ENCODE measurements at regions not wholly inside any gene's neighbourhood (a gene's known extent, or its start where the extent isn't known, plus 50 kb on each side); places are given as distances from the start of the nearest gene placed in this dataset.

DNA sequence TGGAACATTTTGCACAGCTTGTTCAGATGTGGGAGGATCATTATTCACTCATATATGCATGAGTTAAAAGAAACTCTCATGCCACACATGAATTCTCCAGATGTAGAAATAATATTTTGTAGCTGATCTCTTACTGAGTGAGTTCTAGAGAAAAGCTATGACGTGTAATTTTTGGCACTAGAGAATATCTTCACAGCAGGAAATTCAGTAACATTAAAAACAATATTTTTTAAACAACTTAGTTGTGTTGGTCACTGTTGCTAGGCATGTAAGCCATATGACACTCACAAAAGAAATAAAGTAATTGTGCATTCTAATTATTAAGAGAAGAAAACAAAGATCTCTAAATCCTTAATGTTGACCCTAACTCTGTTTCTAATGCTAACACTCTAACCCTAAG lies 371.4 kb upstream of the SLC10A2 start:
- H3K27ac ChIP-seq = no peak overlapping the region
- H3K4me2 ChIP-seq = no peak overlapping the region
- H3K4me1 ChIP-seq = no peaks in the 10 kb centered on the region
- no peak overlapping the region for H3K9ac ChIP-seq
- no peak overlapping the region for H3K4me3 ChIP-seq
- no peaks in the 10 kb centered on the region for H3K36me3 ChIP-seq
- no peak for TF ChIP-seq Cebpa-rat (IDR thresholded peaks at IDR 0.05)
- no peaks in the 10 kb centered on the region for H4K20me1 ChIP-seq
- H3K9me3 ChIP-seq = no peaks in the 10 kb centered on the region
- no peaks in the 10 kb centered on the region for H3K27me3 ChIP-seq

DNA sequence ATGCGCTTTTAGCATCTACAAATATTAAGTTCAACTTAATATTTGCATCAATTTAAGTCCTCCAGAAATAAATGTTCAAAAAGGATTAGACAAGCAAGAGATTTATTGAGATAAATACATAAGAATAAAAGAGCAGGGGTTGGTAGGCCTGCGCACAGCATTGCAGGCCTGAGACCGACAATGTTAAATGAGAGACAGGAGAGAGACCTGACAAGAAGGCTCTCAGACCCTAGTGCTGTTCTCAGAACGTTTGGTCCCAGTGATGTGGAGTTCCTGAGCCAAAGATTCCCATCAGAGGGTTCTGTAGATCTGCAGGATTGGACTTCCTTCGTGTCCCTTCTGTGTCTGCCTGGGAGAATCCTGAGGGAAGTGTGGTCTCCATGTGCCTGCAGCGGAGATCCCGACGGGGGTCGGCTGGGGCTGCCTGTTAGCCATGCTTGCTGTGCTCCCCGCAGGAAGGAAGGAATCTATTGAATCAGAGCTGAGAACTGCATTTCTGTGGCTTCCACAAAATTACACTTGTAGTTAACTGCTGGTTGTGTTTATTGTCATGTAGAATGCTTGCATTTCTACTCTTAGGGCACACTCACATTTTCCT lies 369.9 kb upstream of the SLC10A2 start:
- Histone ChIP-seq H3K36me3 (no peaks in the 10 kb centered on the region), H3K9ac (no peak overlapping the region), H3K27ac (no peak overlapping the region), H3K4me2 (no peak overlapping the region), H3K27me3 (no peaks in the 10 kb centered on the region), H3K4me3 (no peak overlapping the region), H3K4me1 (no peaks in the 10 kb centered on the region), H3K9me3 (no peaks in the 10 kb centered on the region), H4K20me1 (no peaks in the 10 kb centered on the region)
- no peak for TF ChIP-seq Cebpa-rat (IDR thresholded peaks at IDR 0.05)

DNA sequence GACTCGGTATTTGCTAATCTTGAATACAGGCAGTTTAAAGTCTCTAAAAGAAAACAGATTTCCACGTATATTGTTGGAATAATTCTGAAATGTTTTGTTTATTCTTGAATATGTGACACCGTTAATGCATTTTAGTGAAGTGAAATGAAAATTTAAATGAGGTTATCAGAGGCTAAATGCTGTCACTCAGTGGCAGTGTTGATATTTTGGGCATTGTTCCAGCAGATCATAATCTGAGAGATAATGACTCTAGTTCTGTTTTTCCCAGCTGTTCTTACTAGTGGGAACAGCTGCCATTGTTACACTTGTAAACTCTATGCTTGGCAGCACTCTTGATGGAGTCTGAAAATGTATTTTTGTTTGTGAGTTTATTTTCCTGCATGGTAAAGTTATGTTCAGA lies 365.6 kb upstream of the SLC10A2 start:
- no peaks in the 10 kb centered on the region for H3K4me1 ChIP-seq
- H3K27ac ChIP-seq = no peak overlapping the region
- H4K20me1 ChIP-seq = no peaks in the 10 kb centered on the region
- H3K4me2 ChIP-seq = no peak overlapping the region; the same call in 1 of the 2 replicates
- no peak overlapping the region for H3K9ac ChIP-seq
- no peaks in the 10 kb centered on the region for H3K36me3 ChIP-seq
- H3K9me3 ChIP-seq = no peaks in the 10 kb centered on the region
- no peak for TF ChIP-seq Cebpa-rat (IDR thresholded peaks at IDR 0.05)
- H3K4me3 ChIP-seq = no peak overlapping the region
- H3K27me3 ChIP-seq = no peaks in the 10 kb centered on the region

DNA sequence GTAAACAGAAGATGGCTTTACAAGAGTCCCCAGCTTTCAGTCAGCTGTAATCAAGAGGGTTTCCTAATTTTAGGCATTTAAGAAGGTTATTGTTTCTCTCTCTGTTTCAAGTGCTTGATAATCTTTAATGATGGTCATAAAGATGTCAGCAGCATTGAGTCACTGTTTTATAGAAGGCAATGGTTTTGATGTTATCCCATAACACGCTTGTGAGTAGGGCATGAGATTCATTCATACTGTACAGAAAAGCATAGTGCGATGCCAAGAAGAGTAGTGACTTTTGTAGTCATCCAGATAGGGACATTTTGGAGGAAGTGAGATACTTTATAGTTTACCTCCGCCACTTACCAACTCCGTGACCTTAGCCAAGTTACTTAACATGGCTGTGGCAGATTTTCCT lies 364.2 kb upstream of the SLC10A2 start:
- TF ChIP-seq Cebpa-rat (IDR thresholded peaks at IDR 0.05) = no peak
- no peak overlapping the region for H3K4me2 ChIP-seq
- no peaks in the 10 kb centered on the region for H4K20me1 ChIP-seq
- no peaks in the 10 kb centered on the region for H3K27me3 ChIP-seq
- no peaks in the 10 kb centered on the region for H3K4me1 ChIP-seq
- no peaks in the 10 kb centered on the region for H3K9me3 ChIP-seq
- no peak overlapping the region for H3K4me3 ChIP-seq
- H3K36me3 ChIP-seq = no peaks in the 10 kb centered on the region
- H3K27ac ChIP-seq = no peak overlapping the region
- H3K9ac ChIP-seq = no peak overlapping the region

DNA sequence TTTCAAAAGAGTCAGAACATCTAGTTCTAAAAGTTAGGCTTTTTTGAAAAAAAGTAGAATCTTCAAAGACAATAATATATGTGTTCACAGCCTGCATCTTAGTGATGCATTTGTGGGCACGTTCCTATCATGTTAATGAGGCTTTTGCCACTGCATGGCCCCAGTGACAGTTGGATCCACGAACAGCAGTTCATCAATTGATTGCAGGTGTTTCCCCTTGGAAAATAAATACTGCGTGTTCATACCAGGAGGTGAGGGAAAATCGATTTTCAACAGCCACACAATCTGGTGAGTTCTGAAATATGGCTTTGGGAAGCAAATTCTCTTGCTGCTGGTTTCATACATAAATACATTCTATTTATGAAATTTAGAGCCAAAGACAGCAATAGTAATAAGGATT lies 343.8 kb upstream of the SLC10A2 start:
- no peak for TF ChIP-seq Cebpa-rat (IDR thresholded peaks at IDR 0.05)

DNA sequence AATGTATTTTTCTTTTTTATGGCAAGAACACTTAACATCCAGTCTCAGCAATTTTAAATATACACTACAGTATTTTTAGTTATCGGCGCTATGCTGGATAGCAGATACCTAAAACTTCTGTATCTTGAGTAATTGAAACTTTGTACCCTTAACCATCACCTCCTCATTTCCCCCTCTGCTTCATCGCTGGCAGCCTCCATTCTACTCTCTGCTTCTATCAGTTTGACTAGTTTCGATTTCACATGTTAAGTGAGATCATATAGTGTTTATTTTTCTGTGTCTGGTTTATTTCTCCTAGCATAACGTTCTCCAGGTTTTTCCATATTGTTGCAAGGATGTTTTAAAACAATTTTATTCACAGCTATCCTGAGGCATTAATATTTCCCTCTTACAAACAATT lies 340.8 kb upstream of the SLC10A2 start:
- H3K9me3 ChIP-seq = no peaks in the 10 kb centered on the region
- TF ChIP-seq Cebpa-rat (IDR thresholded peaks at IDR 0.05) = no peak
- no peaks in the 10 kb centered on the region for H3K27me3 ChIP-seq
- H4K20me1 ChIP-seq = no peaks in the 10 kb centered on the region
- H3K36me3 ChIP-seq = no peaks in the 10 kb centered on the region
- no peak overlapping the region for H3K27ac ChIP-seq
- no peak overlapping the region for H3K9ac ChIP-seq
- no peaks in the 10 kb centered on the region for H3K4me1 ChIP-seq
- H3K4me2 ChIP-seq = no peak overlapping the region
- no peak overlapping the region for H3K4me3 ChIP-seq

More for the DNA sequence above, 343.8 kb upstream of the SLC10A2 start:
- Histone ChIP-seq H3K4me2 (no peak overlapping the region), H3K9me3 (peaks cover 9% of the 10 kb centered on the region; the same call in 1 of the 2 replicates), H3K27me3 (no peaks in the 10 kb centered on the region), H3K4me1 (peaks cover 12% of the 10 kb centered on the region), H3K27ac (no peak overlapping the region), H3K9ac (no peak overlapping the region), H3K4me3 (no peak overlapping the region), H3K36me3 (no peaks in the 10 kb centered on the region), H4K20me1 (no peaks in the 10 kb centered on the region)

DNA sequence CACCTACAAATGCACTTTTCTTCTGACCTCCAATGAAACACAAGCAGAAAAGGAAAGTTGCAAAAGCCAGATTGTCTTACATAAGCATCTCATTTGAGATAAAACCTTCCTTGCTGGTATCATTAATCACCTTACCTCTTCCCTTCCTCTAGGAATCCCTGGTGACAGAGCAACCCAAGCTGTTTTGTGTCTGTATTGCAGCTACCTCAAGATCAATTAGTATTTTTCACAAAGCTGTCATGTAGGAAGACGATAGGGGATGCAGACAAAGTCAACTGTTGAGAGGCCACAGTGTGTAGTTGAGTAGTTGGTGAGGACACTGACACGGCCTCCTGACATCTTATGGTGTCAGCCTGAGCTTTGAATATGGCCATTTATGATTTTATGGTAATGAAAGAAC lies 339.1 kb upstream of the SLC10A2 start:
- H3K9me3 ChIP-seq = no peaks in the 10 kb centered on the region
- no peak overlapping the region for H3K27ac ChIP-seq
- no peaks in the 10 kb centered on the region for H3K4me1 ChIP-seq
- H4K20me1 ChIP-seq = no peaks in the 10 kb centered on the region
- no peak overlapping the region for H3K4me3 ChIP-seq
- no peak overlapping the region for H3K9ac ChIP-seq
- H3K4me2 ChIP-seq = no peak overlapping the region
- TF ChIP-seq Cebpa-rat (IDR thresholded peaks at IDR 0.05) = no peak
- H3K27me3 ChIP-seq = no peaks in the 10 kb centered on the region
- H3K36me3 ChIP-seq = no peaks in the 10 kb centered on the region

DNA sequence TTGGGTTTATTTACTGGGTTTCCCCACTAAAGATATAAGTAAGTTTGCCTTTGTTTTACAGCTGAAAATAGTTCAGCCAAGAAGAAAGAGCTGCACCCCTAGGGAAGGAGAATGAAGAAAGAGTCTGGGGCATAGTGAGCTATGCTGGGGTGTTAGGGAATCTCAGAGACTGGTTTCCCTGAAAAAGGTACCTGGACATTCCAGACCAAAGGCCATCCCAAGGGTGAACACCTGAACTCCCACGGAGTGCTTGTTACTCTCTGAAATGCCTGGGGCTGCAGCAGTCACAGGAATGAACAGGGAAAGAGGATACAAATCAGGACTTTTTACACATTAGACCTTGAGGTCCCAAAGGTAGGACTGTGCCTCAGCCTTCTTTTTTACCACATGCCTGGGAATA lies 337.6 kb upstream of the SLC10A2 start:
- no peak for TF ChIP-seq Cebpa-rat (IDR thresholded peaks at IDR 0.05)
- Histone ChIP-seq H4K20me1 (no peaks in the 10 kb centered on the region), H3K4me3 (no peak overlapping the region), H3K27ac (no peak overlapping the region), H3K4me2 (no peak overlapping the region), H3K36me3 (no peaks in the 10 kb centered on the region), H3K27me3 (no peaks in the 10 kb centered on the region), H3K4me1 (no peaks in the 10 kb centered on the region), H3K9me3 (peaks cover 7% of the 10 kb centered on the region), H3K9ac (no peak overlapping the region)

DNA sequence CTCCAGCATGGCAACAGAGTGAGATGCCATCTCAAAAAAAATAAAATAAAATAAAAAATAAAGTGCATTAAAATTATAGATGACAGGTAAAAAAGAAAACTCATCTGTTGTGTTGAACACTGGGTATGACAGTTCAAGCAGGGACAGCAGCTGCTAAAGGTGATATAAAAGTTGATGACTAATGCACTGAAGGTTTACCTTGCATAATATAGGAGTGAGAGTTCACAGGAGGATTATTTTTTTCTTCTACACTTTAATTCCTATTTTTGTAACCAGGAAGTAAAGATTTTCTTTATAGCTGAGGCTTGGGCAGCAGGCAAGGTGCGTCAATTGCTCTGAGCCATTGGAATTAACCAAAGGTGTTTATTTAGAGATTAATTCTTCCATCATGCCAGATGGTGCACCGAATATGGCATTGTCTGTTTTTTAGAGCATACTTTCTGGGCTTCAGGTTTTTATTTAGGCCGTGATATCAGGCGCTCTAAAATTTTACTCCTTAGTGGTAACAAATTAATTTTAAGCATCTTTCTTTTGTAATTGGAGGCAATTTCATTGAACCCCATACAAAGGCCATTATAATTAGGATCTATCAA lies 337.0 kb upstream of the SLC10A2 start:
- Histone ChIP-seq H3K4me2 (no peak overlapping the region), H3K4me3 (no peak overlapping the region), H3K36me3 (no peaks in the 10 kb centered on the region), H4K20me1 (no peaks in the 10 kb centered on the region), H3K4me1 (no peaks in the 10 kb centered on the region), H3K9me3 (peaks cover 12% of the 10 kb centered on the region), H3K27me3 (no peaks in the 10 kb centered on the region), H3K9ac (no peak overlapping the region), H3K27ac (no peak overlapping the region)
- TF ChIP-seq Cebpa-rat (IDR thresholded peaks at IDR 0.05) = no peak

DNA sequence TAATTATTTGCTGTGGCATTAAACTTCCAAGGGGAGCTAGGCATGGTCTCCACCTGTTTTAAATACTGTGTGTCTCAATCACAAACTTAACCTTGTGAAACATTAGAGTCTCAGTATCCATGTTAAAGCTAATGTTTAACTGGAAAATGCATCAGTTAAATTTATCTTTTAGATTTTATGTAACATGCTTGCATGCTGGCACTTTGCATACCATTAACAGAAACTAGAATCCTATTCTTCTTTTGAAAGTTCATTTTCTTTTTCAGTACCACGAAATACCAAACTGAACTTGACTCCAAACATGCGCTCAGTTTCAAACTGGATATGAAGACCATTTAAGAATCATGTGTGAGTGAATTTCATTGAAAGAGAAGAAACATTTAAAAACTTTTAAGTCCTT lies 328.9 kb upstream of the SLC10A2 start:
- no peaks in the 10 kb centered on the region for H3K36me3 ChIP-seq
- no peak for TF ChIP-seq Cebpa-rat (IDR thresholded peaks at IDR 0.05)
- no peaks in the 10 kb centered on the region for H3K4me1 ChIP-seq
- no peaks in the 10 kb centered on the region for H4K20me1 ChIP-seq
- H3K4me3 ChIP-seq = no peak overlapping the region
- H3K4me2 ChIP-seq = no peak overlapping the region
- no peak overlapping the region for H3K9ac ChIP-seq
- H3K9me3 ChIP-seq = peaks cover 15% of the 10 kb centered on the region
- H3K27me3 ChIP-seq = no peaks in the 10 kb centered on the region
- H3K27ac ChIP-seq = no peak overlapping the region

DNA sequence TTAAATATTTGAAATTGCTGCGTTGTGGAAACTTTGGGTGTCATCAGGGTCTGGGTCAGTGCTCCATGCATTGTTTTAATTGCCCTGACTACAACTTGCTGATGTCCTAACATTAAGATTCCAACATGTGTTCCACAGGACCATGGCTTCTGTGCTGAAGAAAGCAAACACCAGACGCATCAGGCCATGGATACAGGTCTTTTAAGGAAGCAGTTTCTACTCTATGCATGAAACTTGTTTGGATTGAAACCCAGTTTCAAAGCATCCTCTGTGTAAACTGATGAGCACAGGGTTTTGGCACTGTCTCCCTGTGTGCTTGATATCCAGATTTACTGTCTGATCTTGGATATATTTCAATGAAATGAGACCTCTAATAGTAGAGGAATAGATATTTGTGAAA lies 328.4 kb upstream of the SLC10A2 start:
- TF ChIP-seq Cebpa-rat (IDR thresholded peaks at IDR 0.05) = no peak
- H3K4me1 ChIP-seq = no peaks in the 10 kb centered on the region
- H3K27ac ChIP-seq = no peak overlapping the region
- H3K9me3 ChIP-seq = peaks cover 15% of the 10 kb centered on the region
- no peak overlapping the region for H3K4me3 ChIP-seq
- no peaks in the 10 kb centered on the region for H3K36me3 ChIP-seq
- no peak overlapping the region for H3K4me2 ChIP-seq
- H4K20me1 ChIP-seq = no peaks in the 10 kb centered on the region
- no peaks in the 10 kb centered on the region for H3K27me3 ChIP-seq
- H3K9ac ChIP-seq = no peak overlapping the region
